Activated B cell treated with CpG ODN at 0.5 μM for 24 hours (primary cell): ENCODE measurements at regions not wholly inside any gene's neighbourhood (a gene's known extent, or its start where the extent isn't known, plus 50 kb on each side); places are given as distances from the start of the nearest gene placed in this dataset.

Experiments used
- ATAC-seq: fragments of 200-7000 bp; cut with Tn5 transposase; one replicate; pipeline ENCODE4 v1.10.0; 2021; ENCODE audit warnings: low read depth, mild to moderate bottlenecking, moderate library complexity
- CTCF ChIA-PET: fragments of 350-600 bp; sonication (Branson Sonifier 250); formaldehyde crosslinking; loops from one replicate; lab custom pipeline; 2021; ENCODE audit warnings: antibody characterized with exemption; lab: Charles Lee
- POLR2A ChIA-PET: fragments of 350-600 bp; sonication (Branson Sonifier 250); formaldehyde crosslinking; loops from one replicate; lab custom pipeline; 2021; ENCODE audit warnings: antibody characterized with exemption; lab: Charles Lee
- DNase-seq: peaks from one replicate; pipeline ENCODE4 v3.0.0; 2022
- H3K27ac Mint-ChIP-seq: one replicate; pipeline ENCODE4 v1.8.0; 2020; ENCODE audit warnings: mixed read lengths
- H3K27me3 Mint-ChIP-seq: one replicate; pipeline ENCODE4 v1.8.0; 2021; ENCODE audit warnings: mixed read lengths
- H3K36me3 Mint-ChIP-seq: one replicate; pipeline ENCODE4 v1.8.0; 2021; ENCODE audit warnings: low read depth, mixed read lengths
- H3K4me1 Mint-ChIP-seq: one replicate; pipeline ENCODE4 v1.8.0; 2021; ENCODE audit warnings: mixed read lengths
- H3K4me3 Mint-ChIP-seq: one replicate; pipeline ENCODE4 v1.8.0; 2020; ENCODE audit warnings: mild to moderate bottlenecking, mixed read lengths
- H3K9me3 Mint-ChIP-seq: one replicate; pipeline ENCODE4 v1.8.0; 2020; ENCODE audit warnings: mixed read lengths
- CTCF ChIP-seq: fragments of 200-600 bp; IDR thresholded peaks from one replicate; pipeline ENCODE4 v1.8.0; 2022; ENCODE audit warnings: antibody characterized with exemption, mild to moderate bottlenecking
- intact Hi-C: fragments of 100-400 bp; cut with micrococcal nuclease; formaldehyde crosslinking; loops from one replicate; pipeline ENCODE4 v1.15.1; 2024

- CTCF ChIA-PET: no interaction called here
- no peak for DNase-seq
- H3K36me3 Mint-ChIP-seq: no peaks in the 10 kb centered on the region
- peaks cover 51% of the 10 kb centered on the region for H3K4me1 Mint-ChIP-seq
- no peak for ATAC-seq
- no peak for TF ChIP-seq CTCF
- no peaks in the 10 kb centered on the region for H3K27me3 Mint-ChIP-seq
- POLR2A ChIA-PET: no interaction called here
- intact Hi-C loops: no loop called here
- no peak overlapping the region for H3K27ac Mint-ChIP-seq
- no peak overlapping the region for H3K4me3 Mint-ChIP-seq
- H3K9me3 Mint-ChIP-seq: no peaks in the 10 kb centered on the region
Measured at GRCh38 chr7:18302097-18302496, 193.5 kb upstream of the HDAC9 start.

- DNase-seq (no peak), ATAC-seq (no peak)
- no peak for TF ChIP-seq CTCF
- no peak overlapping the region for H3K27ac Mint-ChIP-seq
- no peak overlapping the region for H3K4me3 Mint-ChIP-seq
- peaks cover 53% of the 10 kb centered on the region for H3K4me1 Mint-ChIP-seq
- H3K27me3 Mint-ChIP-seq: no peaks in the 10 kb centered on the region
- ChIA-PET CTCF (interaction anchor here (1.0 to 1.8 kb wide), 2 partner anchors 14 to 16 kb away, joined by 3 to 5 read pairs; no protein-coding TSS in a partner anchor), POLR2A (no interaction called here)
- intact Hi-C loops: loop anchor here (1.0 kb wide), 1 partner anchor 9 kb away; no protein-coding TSS in a partner anchor
- no peaks in the 10 kb centered on the region for H3K9me3 Mint-ChIP-seq
- H3K36me3 Mint-ChIP-seq: no peaks in the 10 kb centered on the region
Measured at GRCh38 chr7:18305866-18306265, 189.7 kb upstream of the HDAC9 start.

GRCh38 chr7:18306696-18307095 lies 188.9 kb upstream of the HDAC9 start:
- POLR2A ChIA-PET: interaction anchor here (0.6 kb wide), 1 partner anchor 1156 kb away, joined by 4 read pairs; no protein-coding TSS in a partner anchor
- H3K27ac Mint-ChIP-seq: peak overlapping the region; percentile 13

GRCh38 chr7:18308938-18309337 lies 186.6 kb upstream of the HDAC9 start:
- H3K4me1 Mint-ChIP-seq: peaks cover 48% of the 10 kb centered on the region
- H3K36me3 Mint-ChIP-seq: no peaks in the 10 kb centered on the region
- H3K9me3 Mint-ChIP-seq: no peaks in the 10 kb centered on the region
- no peaks in the 10 kb centered on the region for H3K27me3 Mint-ChIP-seq
- DNase-seq: no peak
- ChIA-PET POLR2A (no interaction called here), CTCF (no interaction called here)
- no peak for TF ChIP-seq CTCF
- intact Hi-C loops: no loop called here
- no peak for ATAC-seq
- no peak overlapping the region for H3K4me3 Mint-ChIP-seq
- peak overlapping the region; percentile 52 for H3K27ac Mint-ChIP-seq

More at GRCh38 chr7:18306696-18307095, 188.9 kb upstream of the HDAC9 start:
- H3K9me3 Mint-ChIP-seq: no peaks in the 10 kb centered on the region
- peaks cover 54% of the 10 kb centered on the region for H3K4me1 Mint-ChIP-seq
- DNase-seq (no peak), ATAC-seq (no peak)
- intact Hi-C loops: no loop called here
- TF ChIP-seq CTCF: no peak
- H3K27me3 Mint-ChIP-seq: no peaks in the 10 kb centered on the region
- H3K36me3 Mint-ChIP-seq: no peaks in the 10 kb centered on the region
- no peak overlapping the region for H3K4me3 Mint-ChIP-seq
- CTCF ChIA-PET: interaction anchor here (0.7 to 1.8 kb wide), 2 partner anchors 13 to 15 kb away, joined by 4 to 5 read pairs; no protein-coding TSS in a partner anchor

- ChIA-PET CTCF (interaction anchor here (1.8 kb wide), 1 partner anchor 12 kb away, joined by 5 read pairs; no protein-coding TSS in a partner anchor), POLR2A (no interaction called here)
- H3K4me3 Mint-ChIP-seq: no peak overlapping the region
Measured at GRCh38 chr7:18312482-18312881, 183.1 kb upstream of the HDAC9 start.

More at GRCh38 chr7:18312482-18312881, 183.1 kb upstream of the HDAC9 start:
- intact Hi-C loops: no loop called here
- Mint-ChIP-seq H3K36me3 (no peaks in the 10 kb centered on the region), H3K9me3 (no peaks in the 10 kb centered on the region), H3K27me3 (no peaks in the 10 kb centered on the region), H3K4me1 (peaks cover 45% of the 10 kb centered on the region), H3K27ac (no peak overlapping the region)
- no peak for ATAC-seq
- TF ChIP-seq CTCF: no peak
- DNase-seq: no peak
